ENCODE measurements at regions not wholly inside any gene's neighbourhood (a gene's known extent, or its start where the extent isn't known, plus 50 kb on each side); places are given as distances from the start of the nearest gene placed in this dataset.

DNA sequence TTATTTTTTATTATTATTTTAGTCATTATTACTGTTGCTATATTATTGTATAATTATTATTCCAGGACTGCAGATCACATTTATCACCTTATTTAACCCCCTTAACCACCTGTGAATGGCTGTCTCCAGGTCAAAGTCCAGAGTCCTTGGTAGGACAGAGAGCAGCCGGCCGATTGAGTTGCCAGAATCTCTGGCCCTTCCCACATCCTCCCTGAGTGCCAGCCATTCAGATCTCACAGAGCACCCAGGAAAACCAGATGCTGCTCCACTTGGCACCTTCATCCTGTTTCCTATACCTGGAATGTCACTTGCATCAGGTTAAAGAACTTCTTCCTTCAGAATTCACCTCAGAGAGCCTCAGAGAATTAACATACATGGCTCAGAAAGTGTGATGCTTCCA lies 101.1 kb downstream of the ELAPOR2 start:
- Histone ChIP-seq H3K4me3 (no peak overlapping the region), H3K27ac (no peak overlapping the region), H3K4me1 (no peaks in the 10 kb centered on the region), H3K9me3 (peaks cover 0 to 3% of the 10 kb centered on the region in 2 donors), H3K36me3 (no peaks in the 10 kb centered on the region), H3K27me3 (no peaks in the 10 kb centered on the region)
- WGBS, 2 donors (ENCODE audit: low coverage in 1 of 2) = 69 to 75% methylated on average over 2 of the region's 2 CpGs
- no peak for TF ChIP-seq POLR2AphosphoS5 (IDR thresholded peaks at IDR 0.05)
- TF ChIP-seq POLR2A (IDR thresholded peaks at IDR 0.05) = no peak
- TF ChIP-seq EP300 (IDR thresholded peaks at IDR 0.05; ENCODE audit: low read depth) = no peak
- TF ChIP-seq, protein P1, sequence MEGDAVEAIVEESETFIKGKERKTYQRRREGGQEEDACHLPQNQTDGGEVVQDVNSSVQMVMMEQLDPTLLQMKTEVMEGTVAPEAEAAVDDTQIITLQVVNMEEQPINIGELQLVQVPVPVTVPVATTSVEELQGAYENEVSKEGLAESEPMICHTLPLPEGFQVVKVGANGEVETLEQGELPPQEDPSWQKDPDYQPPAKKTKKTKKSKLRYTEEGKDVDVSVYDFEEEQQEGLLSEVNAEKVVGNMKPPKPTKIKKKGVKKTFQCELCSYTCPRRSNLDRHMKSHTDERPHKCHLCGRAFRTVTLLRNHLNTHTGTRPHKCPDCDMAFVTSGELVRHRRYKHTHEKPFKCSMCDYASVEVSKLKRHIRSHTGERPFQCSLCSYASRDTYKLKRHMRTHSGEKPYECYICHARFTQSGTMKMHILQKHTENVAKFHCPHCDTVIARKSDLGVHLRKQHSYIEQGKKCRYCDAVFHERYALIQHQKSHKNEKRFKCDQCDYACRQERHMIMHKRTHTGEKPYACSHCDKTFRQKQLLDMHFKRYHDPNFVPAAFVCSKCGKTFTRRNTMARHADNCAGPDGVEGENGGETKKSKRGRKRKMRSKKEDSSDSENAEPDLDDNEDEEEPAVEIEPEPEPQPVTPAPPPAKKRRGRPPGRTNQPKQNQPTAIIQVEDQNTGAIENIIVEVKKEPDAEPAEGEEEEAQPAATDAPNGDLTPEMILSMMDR (IDR thresholded peaks at IDR 0.05) = no peak
- intact Hi-C loops (cut with DNase I; ENCODE audit: low total_unique reads) = no loop called here
- peak; percentile 17 for DNase-seq
- in situ Hi-C loops (cut with MboI; ENCODE audit: low pct_ligation_motif_present in 1 of 4, low pct_unique_long_range_greater_than_20kb in 1 of 4, low sequenced_read_pairs in 3 of 4) = no loop called here

DNA sequence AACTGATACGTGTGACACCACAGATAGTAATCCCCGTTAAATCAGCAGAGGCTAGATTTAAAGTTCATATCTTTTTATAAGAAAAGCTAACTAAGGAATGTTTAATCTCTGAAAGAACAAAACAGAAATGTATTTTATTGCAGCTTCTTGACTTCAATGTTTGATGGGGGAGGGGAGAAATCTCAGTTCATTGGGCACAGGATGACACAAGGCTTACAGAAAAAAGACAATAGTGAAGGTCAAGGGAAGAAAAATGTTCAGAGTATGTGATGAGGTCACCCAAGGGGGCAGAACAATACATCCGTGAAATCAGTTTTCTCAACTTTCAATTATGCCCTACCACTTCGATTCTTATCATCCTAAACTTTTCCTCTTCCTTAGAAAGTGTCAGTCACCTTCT lies 102.9 kb downstream of the ELAPOR2 start:
- in situ Hi-C loops (cut with MboI; ENCODE audit: low pct_ligation_motif_present in 1 of 4, low pct_unique_long_range_greater_than_20kb in 1 of 4, low sequenced_read_pairs in 3 of 4) = no loop called here
- H3K4me1 ChIP-seq = no peaks in the 10 kb centered on the region
- DNase-seq = no peak
- peaks cover 0 to 3% of the 10 kb centered on the region in 2 donors for H3K9me3 ChIP-seq
- intact Hi-C loops (cut with DNase I; ENCODE audit: low total_unique reads) = no loop called here
- no peak overlapping the region for H3K4me3 ChIP-seq
- 76 to 83% methylated on average over 4 of the region's 4 CpGs for WGBS, 2 donors (ENCODE audit: low coverage in 1 of 2)
- no peaks in the 10 kb centered on the region for H3K27me3 ChIP-seq
- H3K27ac ChIP-seq = no peak overlapping the region
- TF ChIP-seq POLR2AphosphoS5 (IDR thresholded peaks at IDR 0.05) (no peak), EP300 (IDR thresholded peaks at IDR 0.05; ENCODE audit: low read depth) (no peak), POLR2A (IDR thresholded peaks at IDR 0.05) (no peak)
- TF ChIP-seq, protein P1 (IDR thresholded peaks at IDR 0.05) = no peak
- no peaks in the 10 kb centered on the region for H3K36me3 ChIP-seq

DNA sequence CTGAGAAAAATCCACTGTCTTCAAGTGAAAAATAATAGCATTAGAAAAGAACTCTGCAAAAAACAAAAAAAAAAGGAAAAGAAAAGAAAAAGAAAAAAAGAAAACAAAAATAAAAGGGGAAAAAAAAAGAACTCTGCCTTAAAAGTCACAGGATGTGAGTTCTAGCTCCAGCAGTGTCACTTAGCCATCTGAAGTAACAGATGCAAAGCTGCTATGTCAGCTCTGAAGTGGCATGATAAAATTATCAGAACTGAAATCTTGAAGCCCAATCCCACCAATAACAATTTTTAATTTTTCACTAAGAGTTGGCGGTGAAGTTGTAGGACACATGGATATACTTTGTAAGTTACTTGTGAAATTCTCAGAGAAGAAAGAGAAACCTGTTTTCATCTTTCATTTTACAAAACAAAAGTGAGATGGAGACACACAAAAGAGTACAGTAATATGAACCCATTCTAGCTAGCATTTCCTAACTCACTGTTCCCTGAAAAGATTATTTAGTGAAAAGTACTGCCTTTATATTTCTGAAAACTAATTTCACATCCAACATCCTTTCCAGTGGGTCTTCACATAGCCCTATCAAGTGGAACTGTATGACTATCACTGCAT lies 103.5 kb downstream of the ELAPOR2 start:
- Histone ChIP-seq H3K36me3 (no peaks in the 10 kb centered on the region), H3K4me1 (no peaks in the 10 kb centered on the region), H3K27me3 (no peaks in the 10 kb centered on the region), H3K27ac (no peak overlapping the region), H3K4me3 (no peak overlapping the region), H3K9me3 (peaks cover 0 to 3% of the 10 kb centered on the region in 2 donors)
- DNase-seq = no peak
- 97 to 100% methylated on average over 1 of the region's 1 CpG for WGBS, 2 donors (ENCODE audit: low coverage in 1 of 2)
- intact Hi-C loops (cut with DNase I; ENCODE audit: low total_unique reads) = no loop called here
- in situ Hi-C loops (cut with MboI; ENCODE audit: low pct_ligation_motif_present in 1 of 4, low pct_unique_long_range_greater_than_20kb in 1 of 4, low sequenced_read_pairs in 3 of 4) = no loop called here
- TF ChIP-seq POLR2A (IDR thresholded peaks at IDR 0.05) (no peak), POLR2AphosphoS5 (IDR thresholded peaks at IDR 0.05) (no peak), EP300 (IDR thresholded peaks at IDR 0.05; ENCODE audit: low read depth) (no peak)
- TF ChIP-seq, protein P1 (IDR thresholded peaks at IDR 0.05) = no peak

DNA sequence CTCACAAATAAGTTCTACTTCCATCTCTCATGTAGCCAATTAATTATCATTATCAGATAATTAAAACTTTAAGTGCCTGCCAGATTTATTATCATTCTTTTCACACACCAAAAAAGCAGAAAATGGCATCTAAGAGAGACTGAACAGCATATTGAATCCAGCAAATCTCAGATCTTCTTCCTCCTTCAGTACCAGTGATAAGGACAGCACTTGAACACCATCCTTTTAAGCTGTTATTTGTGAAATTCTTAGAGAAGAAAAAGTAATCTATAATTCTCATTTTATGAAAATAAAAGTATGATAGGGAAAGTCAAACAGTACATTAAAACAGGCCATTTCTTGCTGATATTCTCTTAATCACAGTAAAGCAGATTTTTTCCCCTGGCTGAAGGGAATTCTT lies 104.5 kb downstream of the ELAPOR2 start:
- Histone ChIP-seq H3K27me3 (no peaks in the 10 kb centered on the region), H3K4me3 (no peak overlapping the region), H3K27ac (no peak overlapping the region), H3K4me1 (no peaks in the 10 kb centered on the region), H3K9me3 (peaks cover 0 to 3% of the 10 kb centered on the region in 2 donors), H3K36me3 (no peaks in the 10 kb centered on the region)
- no peak for DNase-seq
- in situ Hi-C loops (cut with MboI; ENCODE audit: low pct_ligation_motif_present in 1 of 4, low pct_unique_long_range_greater_than_20kb in 1 of 4, low sequenced_read_pairs in 3 of 4) = no loop called here
- TF ChIP-seq, protein P1 (IDR thresholded peaks at IDR 0.05) = no peak
- no peak for TF ChIP-seq POLR2A (IDR thresholded peaks at IDR 0.05)
- no peak for TF ChIP-seq EP300 (IDR thresholded peaks at IDR 0.05; ENCODE audit: low read depth)
- no peak for TF ChIP-seq POLR2AphosphoS5 (IDR thresholded peaks at IDR 0.05)
- intact Hi-C loops (cut with DNase I; ENCODE audit: low total_unique reads) = no loop called here

Measured in transverse colon (tissue), 4 donors.